Mesenchymal stem cell (in vitro differentiated cells and primary cell): ENCODE measurements at regions not wholly inside any gene's neighbourhood (a gene's known extent, or its start where the extent isn't known, plus 50 kb on each side); places are given as distances from the start of the nearest gene placed in this dataset.

ENCODE experiments used
- DNase-seq: peaks from one replicate; pipeline ENCODE4 v3.0.0-alpha.2; 2013
- H2AFZ ChIP-seq: one replicate; pipeline ENCODE4 v1.6.1; 2013; ENCODE audit warnings: low read depth, mild to moderate bottlenecking, control low read depth, inconsistent platforms, low read length, moderate library complexity
- H2AK5ac ChIP-seq: 2 replicates; pipeline ENCODE4 v1.6.1; 2013; ENCODE audit warnings: low read length, moderate library complexity, mild to moderate bottlenecking, inconsistent platforms; ENCODE audit not compliant: severe bottlenecking
- H2BK120ac ChIP-seq: one replicate; pipeline ENCODE4 v1.6.1; 2013; ENCODE audit warnings: low read depth, mild to moderate bottlenecking, inconsistent platforms, low read length, moderate library complexity
- H2BK12ac ChIP-seq, 2 experiments: one replicate each; pipeline ENCODE4 v1.6.1; 2013; ENCODE audit warnings: inconsistent platforms in 2 of 2, low read length in 2 of 2, mild to moderate bottlenecking in 2 of 2, moderate library complexity in 2 of 2, control low read depth in 1 of 2
- H2BK15ac ChIP-seq: one replicate; pipeline ENCODE4 v1.6.1; 2013; ENCODE audit warnings: mild to moderate bottlenecking, low read depth, inconsistent platforms; ENCODE audit not compliant: poor library complexity, severe bottlenecking
- H2BK5ac ChIP-seq: 2 replicates; pipeline ENCODE4 v1.6.1; 2013; ENCODE audit warnings: low read depth, mild to moderate bottlenecking, low read length, control low read depth, inconsistent platforms; ENCODE audit not compliant: poor library complexity, severe bottlenecking
- H3K14ac ChIP-seq, 2 experiments: one replicate each; pipeline ENCODE4 v1.6.1; 2013; ENCODE audit warnings: inconsistent platforms in 2 of 2, low read length in 2 of 2, control low read depth in 1 of 2, mild to moderate bottlenecking in 1 of 2, moderate library complexity in 1 of 2
- H3K18ac ChIP-seq, 2 experiments: one replicate each; pipeline ENCODE4 v1.6.1; 2013; ENCODE audit warnings: inconsistent platforms in 2 of 2, low read length in 2 of 2, control low read depth in 1 of 2, low read depth in 1 of 2, mild to moderate bottlenecking in 1 of 2
- H3K23ac ChIP-seq, 2 experiments: one replicate each; pipeline ENCODE4 v1.6.1; 2013; ENCODE audit warnings: inconsistent platforms in 2 of 2, low read length in 2 of 2, mild to moderate bottlenecking in 2 of 2, moderate library complexity in 2 of 2, control low read depth in 1 of 2
- H3K27ac ChIP-seq: 2 replicates; pipeline ENCODE4 v1.5.1; 2013; ENCODE audit warnings: mild to moderate bottlenecking, moderate library complexity, low read length, control low read depth, inconsistent platforms; ENCODE audit not compliant: poor library complexity, severe bottlenecking
- H3K27me3 ChIP-seq, 2 experiments: 2 replicates each; pipeline versions ENCODE4 v1.6.1 to v1.7.0; 2013; ENCODE audit warnings: low read length in 2 of 2, mild to moderate bottlenecking in 2 of 2, moderate library complexity in 2 of 2, control low read depth in 1 of 2, inconsistent platforms in 1 of 2; ENCODE audit not compliant: control insufficient read depth in 1 of 2, insufficient read depth in 1 of 2
- H3K36me3 ChIP-seq, 2 experiments: 2 replicates each; pipeline versions ENCODE4 v1.6.1 to v1.7.0; 2013; ENCODE audit warnings: low read length in 2 of 2, control low read depth in 1 of 2, inconsistent platforms in 1 of 2, low read depth in 1 of 2, mild to moderate bottlenecking in 1 of 2; ENCODE audit not compliant: insufficient read depth in 2 of 2, control insufficient read depth in 1 of 2
- H3K4ac ChIP-seq, 2 experiments: one replicate each; pipeline ENCODE4 v1.6.1; 2013; ENCODE audit warnings: inconsistent platforms in 2 of 2, low read length in 2 of 2, mild to moderate bottlenecking in 2 of 2, moderate library complexity in 2 of 2, control low read depth in 1 of 2, low read depth in 1 of 2
- H3K4me1 ChIP-seq: 2 replicates; pipeline ENCODE4 v1.6.1; 2013; ENCODE audit warnings: low read depth, low read length, control low read depth; ENCODE audit not compliant: control insufficient read depth, insufficient read depth
- H3K4me2 ChIP-seq: 2 replicates; pipeline ENCODE4 v1.6.1; 2013; ENCODE audit warnings: low read length, mild to moderate bottlenecking, inconsistent platforms; ENCODE audit not compliant: poor library complexity, severe bottlenecking
- H3K4me3 ChIP-seq, 2 experiments: 2 replicates each; pipeline versions ENCODE4 v1.5.1 to v1.7.0; 2013; ENCODE audit warnings: low read length in 2 of 2, mild to moderate bottlenecking in 2 of 2, control low read depth in 1 of 2, low read depth in 1 of 2; ENCODE audit not compliant: insufficient read depth in 1 of 2
- H3K79me1 ChIP-seq: replicated peaks from 2 replicates; pipeline ENCODE4 v1.6.1; 2013; ENCODE audit warnings: mild to moderate bottlenecking, control low read depth, low read length, inconsistent platforms; ENCODE audit not compliant: poor library complexity, severe bottlenecking
- H3K9ac ChIP-seq: 2 replicates; pipeline ENCODE4 v1.7.0; 2013; ENCODE audit warnings: mild to moderate bottlenecking, low read length, moderate library complexity
- H3K9me3 ChIP-seq: 2 replicates; pipeline ENCODE4 v1.7.0; 2013; ENCODE audit warnings: mild to moderate bottlenecking, low read length; ENCODE audit not compliant: control insufficient read depth
- H4K8ac ChIP-seq: one replicate; pipeline ENCODE4 v1.6.1; 2013; ENCODE audit warnings: inconsistent platforms, mild to moderate bottlenecking, low read length, moderate library complexity
- H4K91ac ChIP-seq: one replicate; pipeline ENCODE4 v1.6.1; 2013; ENCODE audit warnings: mild to moderate bottlenecking, low read length, inconsistent platforms
- WGBS: methylation state at CpG from one replicate; pipeline ENCODE4 v1.1.7; 2013; ENCODE audit warnings: mixed read lengths; 5-methylcytosine and 5-hydroxymethylcytosine counted together

DNA sequence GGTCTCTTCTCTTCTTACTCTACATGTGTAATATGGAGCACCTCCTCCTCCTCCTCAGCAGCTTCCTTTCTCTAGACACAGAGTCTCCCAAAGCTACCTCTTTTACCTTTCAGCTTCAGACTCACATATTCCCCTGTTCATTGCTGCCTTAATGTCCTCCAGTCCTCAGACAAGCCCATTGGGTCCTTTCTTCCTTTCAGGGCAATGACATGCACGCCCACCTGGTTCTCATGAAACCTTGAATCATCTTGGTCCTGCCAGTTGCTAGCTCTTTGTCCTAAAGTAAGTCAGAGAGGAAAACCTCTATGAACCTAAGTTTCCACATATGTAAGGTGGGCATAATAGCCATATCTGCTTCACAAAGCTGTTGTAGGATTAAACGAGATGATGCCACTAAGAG, 227.0 kb downstream of the RPS24 start:
- Histone ChIP-seq H3K4me1 (peaks cover 10% of the 10 kb centered on the region), H2BK15ac (no peak overlapping the region), H3K27me3 (no peaks in the 10 kb centered on the region), H3K9me3 (no peaks in the 10 kb centered on the region), H3K36me3 (peaks cover 0 to 11% of the 10 kb centered on the region in 2 experiments), H3K27ac (no peak overlapping the region), H2AK5ac (no peak overlapping the region), H3K18ac (peak overlapping the region; percentile 11 to 52), H4K8ac (peak overlapping the region; percentile 38), H3K4me3 (no peak overlapping the region), H4K91ac (no peak overlapping the region), H3K79me1 (no peaks in the 10 kb centered on the region), H3K23ac (no peak overlapping the region), H2BK120ac (peak overlapping the region; percentile 9), H3K9ac (no peak overlapping the region), H2BK5ac (no peak overlapping the region), H3K14ac (no peak overlapping the region), H3K4ac (no peak overlapping the region), H2AFZ (no peak overlapping the region), H2BK12ac (peak overlapping the region; percentile 14 to 48), H3K4me2 (no peak overlapping the region)
- no peak for DNase-seq
- 94% methylated on average over 2 of the region's 2 CpGs for WGBS

DNA sequence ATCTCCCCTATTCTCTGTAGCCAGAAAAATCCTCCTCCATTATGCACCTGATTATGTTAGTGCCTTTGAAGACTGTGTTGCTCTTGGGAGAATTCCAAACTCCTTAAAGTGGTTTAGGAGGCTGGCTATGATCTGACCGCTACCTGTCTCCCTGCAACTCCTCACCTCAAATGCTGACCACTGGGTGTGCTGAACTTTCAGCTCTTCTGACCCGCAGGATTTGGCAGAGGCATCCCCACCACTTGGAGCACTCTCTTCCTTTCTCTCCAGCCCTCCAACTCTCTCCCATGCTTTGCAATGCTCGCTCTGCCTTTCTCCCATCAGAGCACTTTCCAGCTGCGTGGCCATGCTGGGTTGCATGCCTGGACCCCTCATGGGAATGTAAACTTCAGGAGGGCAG, 227.6 kb downstream of the RPS24 start:
- H2BK12ac ChIP-seq, result peak overlapping the region; percentile 14 to 59
- no peak overlapping the region for H2AK5ac ChIP-seq
- no peak overlapping the region for H3K23ac ChIP-seq
- no peaks in the 10 kb centered on the region for H3K9me3 ChIP-seq
- WGBS, result 95% methylated on average over 4 of the region's 4 CpGs
- H2BK5ac ChIP-seq, result no peak overlapping the region
- H2BK120ac ChIP-seq, result no peak overlapping the region
- no peak overlapping the region for H2AFZ ChIP-seq
- peak overlapping the region; percentile 72 for H4K91ac ChIP-seq
- H3K4me1 ChIP-seq, result peaks cover 5% of the 10 kb centered on the region
- H3K27ac ChIP-seq, result no peak overlapping the region
- peak overlapping the region in 1 of 2 experiments; percentile 3 for H3K4ac ChIP-seq
- no peak overlapping the region for H3K9ac ChIP-seq
- H3K79me1 ChIP-seq, result no peaks in the 10 kb centered on the region
- no peak overlapping the region for H2BK15ac ChIP-seq
- no peak overlapping the region for H3K4me3 ChIP-seq
- no peak overlapping the region for H3K4me2 ChIP-seq
- DNase-seq, result no peak
- H3K14ac ChIP-seq, result no peak overlapping the region
- no peaks in the 10 kb centered on the region for H3K27me3 ChIP-seq
- peak overlapping the region; percentile 6 to 52 for H3K18ac ChIP-seq
- peaks cover 0 to 11% of the 10 kb centered on the region in 2 experiments for H3K36me3 ChIP-seq
- no peak overlapping the region for H4K8ac ChIP-seq

DNA sequence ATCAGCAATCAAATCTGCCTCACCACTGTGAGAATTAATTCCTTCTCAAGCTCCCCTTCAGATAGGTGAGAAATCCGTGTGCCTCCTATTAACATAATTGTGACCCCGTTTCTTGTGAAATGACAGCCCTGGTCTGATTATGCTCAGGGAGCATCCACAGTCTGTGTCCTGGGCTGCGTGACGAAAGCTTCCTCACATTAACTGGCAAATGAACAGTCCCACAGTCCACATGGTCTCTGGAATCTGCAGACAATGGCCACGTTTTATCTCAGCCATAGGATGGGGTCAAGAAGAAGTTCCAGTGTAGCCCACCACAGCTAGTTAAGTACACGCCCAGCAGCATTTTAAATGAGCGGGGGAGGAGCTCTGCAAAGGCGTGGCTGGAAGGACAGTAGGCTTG, 229.2 kb downstream of the RPS24 start:
- Histone ChIP-seq H2AFZ (no peak overlapping the region), H2BK15ac (peak overlapping the region; percentile 54), H3K9me3 (no peaks in the 10 kb centered on the region), H3K18ac (peak overlapping the region; percentile 3 to 22), H3K36me3 (peaks cover 0 to 11% of the 10 kb centered on the region in 2 experiments), H2BK12ac (peak overlapping the region; percentile 49 to 64), H3K4ac (peak overlapping the region in 1 of 2 experiments; percentile 70), H2BK5ac (no peak overlapping the region), H4K8ac (no peak overlapping the region), H2AK5ac (no peak overlapping the region), H4K91ac (peak overlapping the region; percentile 14), H3K14ac (no peak overlapping the region), H3K4me2 (no peak overlapping the region), H3K9ac (peak overlapping the region; percentile 69), H3K4me3 (no peak overlapping the region), H3K4me1 (peaks cover 13% of the 10 kb centered on the region), H3K27me3 (no peaks in the 10 kb centered on the region), H3K79me1 (no peaks in the 10 kb centered on the region), H3K27ac (no peak overlapping the region), H2BK120ac (no peak overlapping the region), H3K23ac (no peak overlapping the region)
- 95% methylated on average over 8 of the region's 8 CpGs for WGBS
- DNase-seq, result no peak

DNA sequence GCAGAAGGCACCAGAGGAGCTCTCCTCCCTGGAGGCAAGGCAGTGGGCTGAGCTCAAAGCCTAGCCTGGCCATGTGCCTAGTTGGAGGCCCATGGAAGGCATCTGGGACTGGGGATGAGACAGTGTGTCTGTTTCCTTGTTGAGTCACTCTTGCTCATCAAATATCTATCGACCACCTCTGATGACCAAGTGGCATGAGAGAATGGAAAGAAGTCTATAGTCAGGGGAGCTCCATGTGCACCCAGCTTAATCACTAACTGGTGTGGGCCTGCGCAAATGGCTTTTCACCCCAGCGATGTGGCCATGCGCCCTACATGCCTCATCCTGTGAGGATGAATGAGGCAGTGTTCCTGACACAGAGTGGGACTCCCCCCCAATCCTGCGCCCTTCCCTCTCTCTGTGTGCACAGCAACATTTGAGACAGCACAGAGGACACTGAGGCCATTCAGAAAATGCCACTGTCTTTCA, 229.9 kb downstream of the RPS24 start:
- Histone ChIP-seq H2BK12ac (peak overlapping the region; percentile 28 to 76), H3K4me3 (no peak overlapping the region), H3K14ac (peak overlapping the region in 1 of 2 experiments; percentile 23), H2BK120ac (no peak overlapping the region), H3K23ac (no peak overlapping the region), H2AFZ (no peak overlapping the region), H2BK5ac (no peak overlapping the region), H3K9me3 (no peaks in the 10 kb centered on the region), H3K27me3 (no peaks in the 10 kb centered on the region), H3K4me2 (no peak overlapping the region), H2AK5ac (no peak overlapping the region), H3K4me1 (peaks cover 13% of the 10 kb centered on the region), H2BK15ac (no peak overlapping the region), H3K79me1 (no peaks in the 10 kb centered on the region), H3K36me3 (peaks cover 0 to 11% of the 10 kb centered on the region in 2 experiments), H3K18ac (peak overlapping the region in 1 of 2 experiments; percentile 58), H3K9ac (peak overlapping the region; percentile 74), H4K8ac (no peak overlapping the region), H3K4ac (peak overlapping the region in 1 of 2 experiments; percentile 8), H3K27ac (no peak overlapping the region), H4K91ac (peak overlapping the region; percentile 62)
- peak; percentile 77 for DNase-seq
- 75% methylated on average over 5 of the region's 5 CpGs for WGBS
